ENCODE measurements at regions not wholly inside any gene's neighbourhood (a gene's known extent, or its start where the extent isn't known, plus 50 kb on each side); places are given as distances from the start of the nearest gene placed in this dataset.

DNA sequence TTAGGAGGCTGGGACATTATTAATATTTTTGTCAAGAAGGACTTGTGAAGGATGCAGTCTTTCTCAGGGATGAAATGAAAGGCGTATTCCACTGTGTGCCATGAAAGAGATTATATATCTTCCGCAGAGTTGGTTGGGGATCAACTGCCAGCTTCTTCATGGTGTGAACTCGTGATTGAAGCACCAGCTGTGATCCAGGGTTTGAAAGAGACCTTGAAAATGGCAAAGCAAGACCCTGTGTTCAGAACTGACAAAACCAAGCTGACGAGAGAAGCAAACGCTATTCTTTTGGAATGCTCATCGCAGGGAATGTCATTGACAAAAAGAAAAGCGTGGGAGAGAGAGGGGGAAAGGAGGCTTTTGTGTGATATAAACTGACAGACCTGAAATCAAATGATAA is 263.9 kb upstream of the ZNF608 start:
- DNase-seq (ENCODE audit: extremely low read depth, low read depth): no peak
- TF ChIP-seq, protein P1, sequence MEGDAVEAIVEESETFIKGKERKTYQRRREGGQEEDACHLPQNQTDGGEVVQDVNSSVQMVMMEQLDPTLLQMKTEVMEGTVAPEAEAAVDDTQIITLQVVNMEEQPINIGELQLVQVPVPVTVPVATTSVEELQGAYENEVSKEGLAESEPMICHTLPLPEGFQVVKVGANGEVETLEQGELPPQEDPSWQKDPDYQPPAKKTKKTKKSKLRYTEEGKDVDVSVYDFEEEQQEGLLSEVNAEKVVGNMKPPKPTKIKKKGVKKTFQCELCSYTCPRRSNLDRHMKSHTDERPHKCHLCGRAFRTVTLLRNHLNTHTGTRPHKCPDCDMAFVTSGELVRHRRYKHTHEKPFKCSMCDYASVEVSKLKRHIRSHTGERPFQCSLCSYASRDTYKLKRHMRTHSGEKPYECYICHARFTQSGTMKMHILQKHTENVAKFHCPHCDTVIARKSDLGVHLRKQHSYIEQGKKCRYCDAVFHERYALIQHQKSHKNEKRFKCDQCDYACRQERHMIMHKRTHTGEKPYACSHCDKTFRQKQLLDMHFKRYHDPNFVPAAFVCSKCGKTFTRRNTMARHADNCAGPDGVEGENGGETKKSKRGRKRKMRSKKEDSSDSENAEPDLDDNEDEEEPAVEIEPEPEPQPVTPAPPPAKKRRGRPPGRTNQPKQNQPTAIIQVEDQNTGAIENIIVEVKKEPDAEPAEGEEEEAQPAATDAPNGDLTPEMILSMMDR (IDR thresholded peaks at IDR 0.05; ENCODE audit: low read depth, low read length): no peak

DNA sequence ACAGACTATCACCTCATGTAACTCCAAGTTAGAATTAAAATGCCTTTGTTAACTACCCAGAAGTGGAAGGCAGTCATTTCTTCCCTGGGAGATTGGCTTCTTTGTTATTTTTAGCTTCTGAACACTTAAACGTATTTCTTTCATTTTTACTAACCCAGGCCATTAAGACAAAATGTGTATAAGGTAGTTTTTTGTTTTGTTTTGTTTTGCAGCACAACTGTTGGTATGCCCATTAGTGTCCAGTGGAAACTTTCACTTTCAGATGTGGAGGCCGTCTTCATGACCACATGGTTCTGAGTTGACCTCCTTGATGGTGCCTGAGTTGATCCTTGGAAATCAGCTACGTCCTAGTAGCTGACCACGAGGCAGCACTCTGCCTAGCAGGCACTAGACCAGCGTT is 264.6 kb upstream of the ZNF608 start:
- TF ChIP-seq, protein P1 (IDR thresholded peaks at IDR 0.05; ENCODE audit: low read depth, low read length): no peak
- no peak for DNase-seq (ENCODE audit: extremely low read depth, low read depth)

DNA sequence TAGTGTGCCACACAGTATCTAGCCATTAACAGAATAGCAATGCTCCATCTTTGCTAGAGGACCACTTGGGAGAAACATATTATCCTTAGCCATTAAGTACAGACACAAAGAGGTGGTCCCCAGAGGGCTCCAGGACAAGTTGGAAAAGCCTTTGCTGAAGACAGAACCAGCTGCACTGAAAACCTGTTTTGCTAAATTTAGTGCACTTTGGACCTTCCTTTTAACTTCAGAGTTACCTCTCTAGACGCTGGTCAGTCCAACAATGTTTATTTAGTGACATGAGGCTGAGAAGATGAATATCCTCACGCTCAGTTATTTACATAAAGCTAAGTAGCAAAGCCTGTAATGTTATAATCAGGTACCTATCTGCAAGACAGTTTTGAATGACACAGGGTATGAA is 265.0 kb upstream of the ZNF608 start:
- TF ChIP-seq, protein P1 (IDR thresholded peaks at IDR 0.05; ENCODE audit: low read depth, low read length): no peak
- DNase-seq (ENCODE audit: extremely low read depth, low read depth): no peak

DNA sequence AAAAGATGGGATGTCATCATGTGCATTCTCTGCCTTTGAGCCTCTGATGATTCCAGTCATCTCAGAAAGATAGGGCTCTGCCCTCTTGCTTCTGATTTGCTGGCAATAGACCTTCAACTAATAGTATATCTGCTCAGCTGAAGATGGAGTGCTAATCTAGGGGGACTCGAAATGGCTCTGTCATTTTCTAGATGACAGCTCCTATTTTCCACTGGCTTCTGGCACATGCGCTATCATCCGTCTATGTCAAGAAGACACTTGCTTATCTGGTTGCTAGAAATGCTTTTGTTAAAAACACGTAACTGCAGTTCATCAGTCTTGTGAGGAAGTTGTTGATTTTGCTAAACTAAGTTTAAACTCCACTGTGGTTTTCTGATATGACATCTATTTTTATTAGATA is 265.5 kb upstream of the ZNF608 start:
- TF ChIP-seq, protein P1 (IDR thresholded peaks at IDR 0.05; ENCODE audit: low read depth, low read length): no peak
- no peak for DNase-seq (ENCODE audit: extremely low read depth, low read depth)

DNA sequence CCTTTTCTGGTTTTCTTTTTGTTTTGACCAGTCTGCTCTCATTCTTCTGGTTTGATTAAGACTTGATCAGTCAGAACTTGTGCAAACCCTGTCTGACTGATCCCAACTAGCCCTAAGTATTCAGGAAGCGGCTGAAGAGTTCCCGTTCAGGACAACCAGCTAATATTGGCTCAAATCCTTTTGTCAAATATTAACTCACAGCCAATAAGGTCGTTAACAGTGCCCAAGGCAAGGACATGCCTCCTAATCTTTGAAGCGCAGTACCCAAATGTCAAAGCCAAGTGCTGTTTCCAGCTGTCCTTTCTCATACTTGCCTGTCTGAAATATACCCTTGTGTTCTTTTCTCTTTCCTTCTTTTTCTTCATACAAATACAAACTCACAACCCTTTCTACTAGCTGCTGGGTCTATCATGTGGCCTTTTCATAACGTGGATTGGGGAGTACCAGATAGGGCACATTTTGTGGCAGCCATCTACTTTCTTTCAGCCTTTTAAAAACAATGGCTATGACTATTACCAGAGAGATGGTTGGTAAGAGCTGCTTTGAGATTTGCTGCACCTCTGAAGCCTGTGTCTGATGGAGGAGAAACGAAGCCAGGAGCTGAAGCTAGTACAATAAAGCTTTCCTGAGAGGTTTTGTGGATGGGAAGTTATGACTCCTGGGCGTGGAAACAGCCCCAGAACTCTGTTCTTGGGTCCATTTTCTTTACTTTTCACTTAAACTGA is 266.4 kb upstream of the ZNF608 start:
- DNase-seq (ENCODE audit: extremely low read depth, low read depth): no peak
- TF ChIP-seq, protein P1 (IDR thresholded peaks at IDR 0.05; ENCODE audit: low read depth, low read length): no peak

DNA sequence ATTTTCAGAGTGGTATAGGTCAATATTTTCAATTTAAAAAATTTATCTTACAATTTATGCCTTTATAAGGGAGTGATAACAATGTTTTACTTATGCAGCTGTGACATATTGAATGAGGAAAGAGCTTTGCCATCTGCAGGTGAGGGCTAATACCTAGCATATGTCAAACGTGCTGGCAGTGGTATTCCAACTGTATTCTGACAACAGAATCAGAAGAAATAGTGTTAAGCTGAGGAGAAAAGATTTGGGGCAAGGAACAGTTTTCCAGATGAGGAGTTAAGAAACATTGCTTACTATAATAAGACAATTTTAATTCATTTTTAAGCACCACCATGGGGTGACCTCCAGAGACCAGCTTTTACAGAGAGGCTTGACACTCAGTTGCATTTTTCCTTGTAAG is 267.8 kb upstream of the ZNF608 start:
- TF ChIP-seq, protein P1 (IDR thresholded peaks at IDR 0.05; ENCODE audit: low read depth, low read length): no peak
- no peak for DNase-seq (ENCODE audit: extremely low read depth, low read depth)

DNA sequence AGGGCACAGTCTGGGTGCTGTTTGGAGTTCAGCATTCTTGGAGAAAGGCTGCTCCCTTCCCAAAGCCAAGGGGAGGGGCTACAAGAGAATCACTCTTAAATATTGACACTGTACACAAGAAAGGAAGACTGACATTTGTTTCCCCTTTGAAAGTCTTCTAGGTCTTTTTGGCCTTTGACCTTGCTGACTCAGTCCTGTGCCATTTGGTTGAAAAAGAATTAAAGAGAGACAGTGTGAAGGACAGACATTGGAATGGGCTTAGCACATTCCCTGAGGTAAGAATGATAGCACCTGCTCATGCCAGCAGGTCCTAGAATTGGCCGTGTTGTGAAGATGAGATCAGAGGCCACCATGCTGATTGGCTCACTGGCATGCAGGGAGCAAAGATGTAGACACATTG is 271.4 kb upstream of the ZNF608 start:
- TF ChIP-seq, protein P1 (IDR thresholded peaks at IDR 0.05; ENCODE audit: low read depth, low read length): no peak
- DNase-seq (ENCODE audit: extremely low read depth, low read depth): no peak

All from AG09319 (cell line).